DND-41 (cell line): ENCODE measurements at regions not wholly inside any gene's neighbourhood (a gene's known extent, or its start where the extent isn't known, plus 50 kb on each side); places are given as distances from the start of the nearest gene placed in this dataset.
"Not testable (repeated sequence)": the region's sequence is repeated elsewhere in the genome, so short reads cannot be mapped to it uniquely, and the experiment has no call there.

Experiments used
- ATAC-seq: fragments of 200-7000 bp; cut with Tn5 transposase; 3 replicates; pipeline ENCODE4 v1.9.1; 2021; ENCODE audit warnings: low read depth; ENCODE audit not compliant: insufficient read depth
- DNase-seq: peaks from one replicate; pipeline ENCODE4 v3.0.0-alpha.2; 2020
- H2AFZ ChIP-seq: 2 replicates; pipeline ENCODE4 v1.6.0; 2012; ENCODE audit warnings: low read depth, low read length
- H3K27ac ChIP-seq: 2 replicates; pipeline ENCODE4 v1.5.1; 2012; ENCODE audit warnings: low read length, inconsistent platforms
- H3K27me3 ChIP-seq: fragments of 200-600 bp; sonication (generic); 2 replicates; pipeline ENCODE4 v1.6.0; 2012; ENCODE audit warnings: low read length, mild to moderate bottlenecking, inconsistent platforms; ENCODE audit not compliant: insufficient read depth, poor library complexity
- H3K36me3 ChIP-seq: 2 replicates; pipeline ENCODE4 v1.5.1; 2012; ENCODE audit warnings: low read length, inconsistent platforms; ENCODE audit not compliant: insufficient read depth
- H3K4me1 ChIP-seq: 2 replicates; pipeline ENCODE4 v1.5.1; 2012; ENCODE audit warnings: mild to moderate bottlenecking, low read length; ENCODE audit not compliant: insufficient read depth
- H3K4me2 ChIP-seq: 2 replicates; pipeline ENCODE4 v1.6.0; 2012; ENCODE audit warnings: mild to moderate bottlenecking, moderate library complexity, low read length, inconsistent platforms; ENCODE audit not compliant: insufficient read depth
- H3K4me3 ChIP-seq, 2 experiments: fragments of 200-600 bp in 1 of 2; shearing (Covaris generic) in 1 of 2; 2 replicates each; pipeline ENCODE4 v1.5.1; 2012 to 2016; ENCODE audit warnings: inconsistent platforms in 2 of 2, low read length in 2 of 2, mild to moderate bottlenecking in 2 of 2, low read depth in 1 of 2, moderate library complexity in 1 of 2
- H3K79me2 ChIP-seq: 2 replicates; pipeline ENCODE4 v1.6.0; 2012; ENCODE audit warnings: low read length, inconsistent platforms; ENCODE audit not compliant: insufficient read depth
- H3K9ac ChIP-seq: 2 replicates; pipeline ENCODE4 v1.6.0; 2012; ENCODE audit warnings: low read depth, mild to moderate bottlenecking, inconsistent platforms, low read length, moderate library complexity
- H3K9me3 ChIP-seq: 2 replicates; pipeline ENCODE4 v1.5.1; 2012; ENCODE audit warnings: low read length, moderate library complexity, mild to moderate bottlenecking, inconsistent platforms; ENCODE audit not compliant: insufficient read depth, severe bottlenecking
- H4K20me1 ChIP-seq: 2 replicates; pipeline ENCODE4 v1.6.0; 2012; ENCODE audit warnings: low read length; ENCODE audit not compliant: insufficient read depth
- CTCF ChIP-seq: IDR thresholded peaks from 2 replicates; pipeline ENCODE4 v1.5.1; 2012; ENCODE audit warnings: borderline replicate concordance, low read length, moderate library complexity, mild to moderate bottlenecking; ENCODE audit not compliant: poor library complexity, severe bottlenecking; ENCODE audit errors: extremely low read depth
- EZH2 ChIP-seq: IDR thresholded peaks from 3 replicates; pipeline ENCODE4 v1.6.1; 2012; ENCODE audit warnings: borderline replicate concordance, low read depth, mild to moderate bottlenecking, moderate library complexity, low read length, inconsistent platforms; ENCODE audit not compliant: severe bottlenecking

- peak; percentile 72 for ATAC-seq
- H3K9me3 ChIP-seq, result no peaks in the 10 kb centered on the region
- no peaks in the 10 kb centered on the region for H4K20me1 ChIP-seq
- no peak for TF ChIP-seq EZH2
- TF ChIP-seq CTCF, result peak; percentile 76
- peak; percentile 18 for DNase-seq
- no peak overlapping the region for H3K4me2 ChIP-seq
- H2AFZ ChIP-seq, result no peak overlapping the region
- no peak overlapping the region for H3K9ac ChIP-seq
- H3K79me2 ChIP-seq, result no peaks in the 10 kb centered on the region
- H3K27me3 ChIP-seq, result peaks cover 2% of the 10 kb centered on the region
- H3K4me3 ChIP-seq, result no peak overlapping the region
- no peaks in the 10 kb centered on the region for H3K4me1 ChIP-seq
- H3K27ac ChIP-seq, result no peak overlapping the region
- no peaks in the 10 kb centered on the region for H3K36me3 ChIP-seq
Observed at GRCh38 chr4:147160908-147161513, 215.3 kb upstream of the TTC29 start.

GRCh38 chr4:147163311-147163710 lies 217.6 kb upstream of the TTC29 start:
- Histone ChIP-seq H4K20me1 (no peaks in the 10 kb centered on the region), H3K9ac (no peak overlapping the region), H3K4me1 (no peaks in the 10 kb centered on the region), H2AFZ (no peak overlapping the region), H3K4me2 (no peak overlapping the region), H3K79me2 (no peaks in the 10 kb centered on the region), H3K9me3 (no peaks in the 10 kb centered on the region), H3K27me3 (peaks cover 2% of the 10 kb centered on the region), H3K36me3 (no peaks in the 10 kb centered on the region), H3K4me3 (no peak overlapping the region), H3K27ac (no peak overlapping the region)
- no peak for DNase-seq
- TF ChIP-seq EZH2 (no peak), CTCF (no peak)
- no peak for ATAC-seq

- H3K9ac ChIP-seq, H3K9me3 ChIP-seq, H3K27ac ChIP-seq, H2AFZ ChIP-seq, H3K36me3 ChIP-seq, H3K4me2 ChIP-seq, H4K20me1 ChIP-seq, DNase-seq, ATAC-seq, H3K79me2 ChIP-seq, H3K4me3 ChIP-seq, H3K4me1 ChIP-seq, H3K27me3 ChIP-seq: not testable (repeated sequence)
Observed at GRCh38 chr4:147168200-147168599, 222.5 kb upstream of the TTC29 start.

- DNase-seq (no peak), ATAC-seq (no peak)
- TF ChIP-seq CTCF (no peak), EZH2 (no peak)
- H3K36me3 ChIP-seq, result no peaks in the 10 kb centered on the region
- no peaks in the 10 kb centered on the region for H3K4me1 ChIP-seq
- no peak overlapping the region for H3K9ac ChIP-seq
- no peaks in the 10 kb centered on the region for H3K27me3 ChIP-seq
- no peak overlapping the region for H3K4me2 ChIP-seq
- H3K4me3 ChIP-seq, result no peak overlapping the region
- no peaks in the 10 kb centered on the region for H3K79me2 ChIP-seq
- no peak overlapping the region for H2AFZ ChIP-seq
- H4K20me1 ChIP-seq, result no peaks in the 10 kb centered on the region
- H3K27ac ChIP-seq, result no peak overlapping the region
- H3K9me3 ChIP-seq, result no peaks in the 10 kb centered on the region
Observed at GRCh38 chr4:147173322-147173721, 227.7 kb upstream of the TTC29 start.
